Endothelial cell of hepatic sinusoid (primary cell): ENCODE measurements at regions not wholly inside any gene's neighbourhood (a gene's known extent, or its start where the extent isn't known, plus 50 kb on each side); places are given as distances from the start of the nearest gene placed in this dataset.

Experiments used
- in situ Hi-C: cut with HindIII; loops from 2 replicates; pipeline ENCODE4 v1.10.0; 2017; ENCODE audit warnings: low sequenced_read_pairs

DNA sequence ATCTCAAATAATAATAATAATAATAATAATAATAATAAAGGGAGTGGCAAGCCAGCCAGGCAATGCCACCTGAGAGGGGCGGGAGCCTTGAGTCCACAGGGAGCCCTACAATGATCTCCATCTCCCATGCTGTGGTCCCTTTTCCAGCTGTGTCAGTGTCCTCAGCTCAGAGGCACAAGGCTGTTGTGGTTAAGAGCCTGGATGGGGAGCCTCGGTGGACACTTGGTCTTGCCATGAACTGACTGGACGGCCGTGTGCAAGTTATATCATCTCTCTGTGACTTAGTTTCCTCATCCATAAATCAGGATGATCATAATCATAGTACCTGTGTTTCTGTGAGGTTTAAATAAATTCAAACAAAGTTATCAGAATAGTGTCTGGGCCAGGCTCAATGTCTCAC is 127.8 kb upstream of the TIAM1 start:
- in situ Hi-C loops = no loop called here

DNA sequence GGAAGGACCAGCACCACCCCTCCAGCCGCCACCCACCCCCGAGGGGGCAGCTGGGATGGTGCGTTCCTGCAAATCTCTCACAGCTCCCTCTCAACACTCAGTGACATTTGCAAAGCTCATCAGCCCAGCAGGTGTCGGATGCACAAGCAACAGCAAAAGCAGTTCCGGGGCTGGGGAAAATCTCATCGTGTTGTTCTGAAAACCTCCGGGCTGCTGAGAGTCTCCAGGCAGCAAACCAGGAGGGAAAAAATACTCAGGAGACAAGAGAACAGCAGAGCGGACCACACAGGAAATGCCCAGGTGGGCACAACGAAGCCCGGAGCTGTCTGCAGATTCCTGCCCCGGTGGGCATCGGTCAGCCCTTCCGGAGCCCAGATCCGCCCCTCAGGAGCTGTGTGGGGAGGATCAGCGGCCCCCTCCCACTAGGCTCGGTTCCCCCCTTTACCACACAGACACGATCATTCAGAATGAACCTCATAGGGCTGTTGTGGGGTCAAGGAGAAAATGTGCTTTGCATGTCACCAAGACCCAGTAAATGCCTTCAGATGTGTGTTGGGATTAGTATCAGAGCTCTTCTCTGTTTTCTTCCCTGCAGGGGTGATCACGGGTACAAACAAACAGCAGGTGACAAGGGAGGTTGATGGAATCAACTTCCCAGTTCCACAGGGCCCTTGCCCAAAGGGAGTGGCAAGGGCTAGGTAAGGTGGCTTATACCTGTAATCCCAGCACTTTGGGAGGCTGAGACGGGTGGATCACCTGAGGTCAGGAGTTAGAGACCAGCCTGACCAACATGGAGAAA is 127.0 kb upstream of the TIAM1 start:
- in situ Hi-C loops = no loop called here

DNA sequence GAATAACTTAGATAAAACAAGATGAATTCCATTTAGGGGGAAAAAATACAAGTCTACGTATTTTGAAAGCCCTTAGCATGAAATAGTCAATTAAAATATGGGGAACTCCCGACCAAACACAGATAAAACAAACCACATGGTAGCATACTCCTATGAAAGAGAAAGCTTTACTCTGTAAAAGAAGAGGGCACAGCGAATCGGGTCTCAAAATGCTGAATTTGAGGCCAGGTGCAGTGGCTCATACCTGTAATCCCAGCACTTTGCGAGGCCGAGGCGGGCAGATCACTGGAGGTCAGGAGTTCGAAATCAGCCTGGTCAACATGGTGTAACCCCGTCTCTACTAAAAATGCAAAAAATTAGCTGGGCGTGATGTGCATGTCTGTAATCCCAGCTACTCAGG is 116.9 kb upstream of the TIAM1 start:
- in situ Hi-C loops = no loop called here

DNA sequence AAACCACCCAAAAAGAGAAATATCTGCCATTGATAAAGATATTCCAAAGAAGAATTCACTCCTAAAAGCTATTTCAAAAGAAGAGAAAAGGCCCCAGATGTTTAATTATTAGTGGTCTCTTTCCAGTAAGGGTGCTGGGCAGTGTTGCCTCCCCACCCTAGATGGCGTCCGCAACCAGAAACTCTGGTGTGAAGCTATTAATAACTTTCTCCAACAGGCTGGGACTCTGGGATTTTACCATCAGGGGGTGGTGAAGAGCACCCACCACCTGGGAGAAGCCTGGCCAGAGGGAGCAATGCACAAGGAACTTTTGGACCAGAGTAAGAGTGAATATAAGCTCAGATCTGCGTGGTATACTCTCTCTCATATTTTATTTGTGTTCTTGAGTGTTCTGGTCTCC is 115.4 kb upstream of the TIAM1 start:
- in situ Hi-C loops = no loop called here

DNA sequence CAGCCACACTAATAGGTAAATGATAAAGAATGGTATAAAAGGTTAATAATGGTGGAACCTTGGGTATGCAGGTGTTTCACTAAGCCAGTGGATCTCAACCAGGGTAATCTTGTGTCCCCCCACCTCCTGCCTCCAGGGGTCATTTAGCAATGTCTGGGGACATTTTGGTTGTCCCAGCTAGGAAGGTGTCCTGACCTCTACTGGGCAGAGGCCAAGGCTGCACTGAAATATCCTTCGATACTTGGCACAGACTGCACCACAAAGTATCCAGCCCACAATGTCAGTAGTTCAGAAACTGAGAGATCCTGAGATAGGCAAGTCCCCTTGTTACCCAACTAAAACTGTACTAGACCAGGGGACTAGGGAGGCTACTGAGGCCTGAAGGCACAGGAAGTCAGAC is 113.6 kb upstream of the TIAM1 start:
- in situ Hi-C loops = no loop called here

DNA sequence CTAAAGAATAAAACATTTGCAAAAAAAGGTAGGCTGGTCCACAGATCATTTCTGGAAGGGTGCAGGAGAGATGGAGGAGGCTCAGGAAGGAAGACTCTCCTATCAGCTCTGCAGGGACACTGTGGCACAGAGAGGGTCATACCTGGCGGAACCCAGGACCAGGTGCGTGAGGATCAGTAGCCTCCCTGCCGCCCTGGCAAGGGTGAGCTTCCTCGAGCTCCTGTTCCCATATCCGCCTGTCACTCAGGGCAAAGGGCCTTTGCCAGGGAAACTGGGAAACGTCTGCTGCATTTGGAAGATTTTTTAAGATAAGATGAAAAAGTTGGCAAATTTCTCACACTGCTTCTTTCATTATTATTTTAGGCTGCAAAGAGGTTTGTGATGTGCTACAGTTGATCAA is 112.1 kb upstream of the TIAM1 start:
- in situ Hi-C loops = no loop called here

DNA sequence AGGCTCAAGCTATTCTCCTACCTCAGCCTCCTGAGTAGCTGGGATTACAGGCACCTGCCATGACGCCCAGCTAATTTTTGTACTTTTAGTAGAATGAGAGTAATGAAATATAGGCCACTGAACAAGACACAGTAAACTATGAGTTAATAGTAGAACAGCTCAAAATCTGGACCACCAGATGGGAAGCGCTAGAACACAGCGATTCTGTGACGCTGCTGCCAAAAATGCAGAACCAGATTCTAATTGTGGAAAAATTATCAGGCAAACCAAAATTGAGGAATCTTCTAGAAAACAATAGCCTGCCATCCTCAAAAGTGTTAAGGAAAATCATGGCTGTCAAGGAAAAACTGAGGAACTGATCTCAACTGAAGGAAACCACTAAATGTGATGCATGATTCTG is 111.4 kb upstream of the TIAM1 start:
- in situ Hi-C loops = no loop called here

DNA sequence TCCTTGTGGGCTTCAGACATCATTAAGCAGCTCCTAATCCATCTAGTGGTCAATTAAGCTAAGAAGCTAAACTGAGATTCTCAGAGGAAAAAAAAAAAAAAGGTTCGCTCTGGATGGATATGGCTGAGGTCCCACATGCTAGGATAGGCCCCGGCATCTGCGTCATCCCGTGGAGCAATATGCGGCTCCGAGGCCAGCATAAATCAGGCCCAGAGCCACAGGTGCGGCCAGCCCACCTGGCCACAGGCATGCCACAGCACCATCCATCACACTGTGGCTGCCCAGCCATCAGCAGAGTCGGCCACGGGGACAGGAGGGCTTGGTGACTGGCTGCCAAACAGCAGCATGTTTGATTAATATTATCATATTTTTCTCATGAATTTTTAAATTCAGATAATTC is 106.9 kb upstream of the TIAM1 start:
- in situ Hi-C loops = no loop called here

DNA sequence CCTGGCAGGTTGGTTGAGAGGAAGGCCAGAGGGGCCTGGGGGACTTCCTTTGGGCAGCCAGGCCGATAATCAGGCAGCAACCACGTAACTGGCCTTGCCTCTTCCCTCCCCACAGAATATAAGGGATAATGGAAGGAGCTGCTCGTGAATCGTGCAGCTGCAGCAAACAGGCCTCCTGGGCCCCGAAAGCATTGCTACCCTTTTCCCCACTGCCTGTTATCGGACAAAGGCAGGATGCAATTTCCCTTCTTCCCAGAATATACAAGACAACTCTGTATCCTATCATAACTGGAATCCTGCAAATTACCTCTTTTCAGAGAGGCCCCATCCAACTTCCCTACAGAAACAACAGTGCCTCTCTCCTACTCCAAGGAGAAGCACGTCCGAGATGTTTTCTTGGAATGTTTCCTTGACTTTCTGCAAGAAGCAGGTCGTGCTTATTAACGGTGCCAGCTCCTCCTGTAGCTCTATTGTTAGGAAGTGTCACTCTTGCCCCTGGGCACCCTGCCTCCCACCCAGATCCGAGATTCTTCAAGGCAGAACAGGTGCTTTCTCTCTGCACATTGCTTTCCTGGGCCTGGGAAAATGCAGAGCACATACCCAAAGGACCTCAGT is 106.0 kb upstream of the TIAM1 start:
- in situ Hi-C loops = no loop called here

DNA sequence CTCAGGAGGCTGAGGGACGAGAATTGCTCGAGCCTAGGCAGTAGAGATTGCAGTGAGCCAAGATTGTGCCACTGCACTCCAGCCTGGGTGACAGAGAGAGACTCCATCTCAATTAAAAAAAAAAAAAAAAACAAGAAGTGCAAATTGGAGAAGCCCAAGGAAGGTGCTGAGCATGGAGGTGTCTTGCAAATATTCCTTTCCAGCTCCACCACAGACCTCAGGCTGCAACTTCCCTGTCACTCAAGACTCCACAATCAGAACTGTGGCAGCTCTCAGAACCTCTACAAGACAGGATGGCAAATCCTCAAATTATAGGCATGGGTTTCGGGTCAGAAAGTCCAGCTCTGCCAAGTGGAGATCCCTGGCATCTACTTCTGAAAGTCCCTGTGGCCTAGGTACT is 104.4 kb upstream of the TIAM1 start:
- in situ Hi-C loops = no loop called here

DNA sequence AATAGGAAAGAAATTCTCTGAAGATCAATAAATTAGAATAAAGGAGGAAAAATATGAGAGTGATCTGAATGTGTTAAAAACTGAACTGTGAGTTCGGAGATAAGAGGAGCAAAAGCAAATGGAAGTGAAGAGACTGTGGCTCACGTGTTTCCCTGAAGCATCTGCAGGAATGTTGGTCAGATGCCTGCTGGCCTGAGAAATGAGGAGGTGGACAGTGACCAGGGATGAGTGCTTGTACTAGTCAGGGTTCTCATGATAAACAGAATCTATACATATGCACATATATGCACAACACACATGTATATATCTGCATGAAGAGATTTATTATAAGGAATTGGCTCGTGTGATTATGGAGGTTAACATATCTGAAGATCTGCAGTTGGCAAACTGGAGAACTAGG is 103.4 kb upstream of the TIAM1 start:
- in situ Hi-C loops = no loop called here

DNA sequence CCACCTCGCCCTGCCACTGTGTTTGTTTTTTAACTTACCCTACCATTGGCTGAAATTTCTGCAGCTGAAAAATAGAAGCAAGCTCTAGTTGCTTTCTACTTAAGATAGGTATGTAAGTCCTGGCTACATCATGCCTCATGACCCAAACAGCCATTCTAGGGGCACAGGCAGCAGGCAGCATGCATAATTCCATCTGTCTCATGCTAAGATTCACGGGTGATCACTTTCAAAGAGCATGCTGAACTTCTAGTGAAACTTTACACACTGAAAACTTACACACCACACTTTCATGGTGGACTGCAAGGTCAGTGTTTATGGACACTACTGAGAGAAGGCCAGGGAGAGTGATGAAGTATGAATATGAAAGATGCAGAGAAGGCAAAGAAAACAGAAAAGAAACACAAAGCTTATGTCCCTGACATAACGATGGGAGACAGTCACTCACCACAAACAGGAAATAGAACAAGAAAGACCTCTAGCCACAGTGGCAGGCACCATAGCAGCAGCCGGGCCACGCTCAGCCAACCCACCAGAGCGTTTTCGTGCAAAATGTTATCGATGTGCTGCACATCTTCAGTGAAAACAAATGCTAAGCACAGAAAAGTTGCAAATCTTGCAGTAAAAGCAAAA is 102.3 kb upstream of the TIAM1 start:
- in situ Hi-C loops = no loop called here

DNA sequence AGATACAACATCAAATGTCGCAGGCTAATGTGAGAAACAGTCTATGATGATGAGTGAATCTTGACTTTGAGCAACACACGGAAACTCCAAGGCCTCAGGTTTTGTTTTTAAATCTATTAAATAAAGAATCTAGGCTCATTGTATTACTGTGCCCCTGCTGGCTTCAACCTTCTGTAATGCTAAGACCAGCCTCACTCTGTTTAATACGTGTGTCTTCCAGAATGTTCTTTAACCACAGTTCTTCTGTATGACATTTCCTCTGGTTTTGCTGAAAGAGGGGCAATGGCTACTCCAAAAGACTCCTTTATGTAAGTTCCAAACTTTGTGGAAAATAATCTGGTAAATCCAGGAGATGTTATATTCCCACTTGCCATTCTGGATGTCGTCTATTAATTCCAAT is 101.1 kb upstream of the TIAM1 start:
- in situ Hi-C loops = no loop called here

DNA sequence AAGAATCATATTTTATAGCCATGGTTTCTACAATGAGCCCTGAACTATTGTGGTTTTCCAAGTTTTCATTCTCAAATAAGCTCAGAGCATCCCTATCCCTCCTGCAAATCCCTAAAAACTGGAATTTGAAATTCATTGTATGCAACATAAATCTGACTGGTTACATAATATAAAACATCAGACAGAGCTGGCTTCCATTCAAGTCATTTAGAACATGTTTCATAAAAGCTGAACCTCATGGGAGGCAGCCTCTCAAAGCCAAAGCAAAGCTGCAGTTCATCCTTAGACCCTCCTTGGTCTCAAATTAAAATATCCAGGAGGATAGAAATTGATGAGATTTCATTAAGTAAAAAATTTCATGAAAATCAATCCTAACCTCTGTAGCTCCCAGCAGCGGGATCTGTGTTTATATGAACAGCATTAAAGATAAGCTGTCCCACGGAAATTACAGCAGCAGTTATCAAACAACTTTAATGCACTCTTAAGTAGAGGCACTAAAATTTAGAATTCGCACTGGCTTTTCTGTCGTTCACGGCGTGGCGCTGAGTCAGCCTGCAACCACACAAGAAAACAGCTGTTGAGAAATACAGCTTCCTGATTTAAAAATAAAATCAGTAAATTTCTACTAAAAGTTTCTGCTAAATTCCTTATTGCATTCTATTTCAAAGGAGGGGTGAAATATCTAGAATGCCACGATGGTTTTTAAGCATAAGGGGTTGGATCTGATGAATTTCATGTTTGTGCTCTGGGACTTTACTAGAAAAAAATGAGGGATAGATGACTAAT is 99.9 kb upstream of the TIAM1 start:
- in situ Hi-C loops = no loop called here

DNA sequence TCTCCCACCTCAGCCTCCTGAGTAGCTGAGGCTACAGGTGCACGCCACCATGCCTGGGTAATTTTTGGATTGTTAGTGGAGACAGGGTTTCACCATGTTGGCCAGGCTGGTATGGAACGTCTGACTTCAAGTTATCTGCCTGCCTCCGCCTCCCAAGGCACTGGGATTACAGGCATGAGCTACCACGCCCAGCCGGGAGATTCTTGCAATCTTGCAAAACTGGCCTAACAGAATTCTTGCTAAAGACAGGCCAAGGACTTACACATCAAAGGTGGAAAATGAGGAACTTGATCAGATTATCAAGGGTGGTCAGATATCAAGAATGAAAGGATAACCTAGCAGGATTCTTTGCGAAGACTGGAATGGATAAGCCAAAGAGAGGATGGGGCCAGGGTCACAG is 98.3 kb upstream of the TIAM1 start:
- in situ Hi-C loops = no loop called here

DNA sequence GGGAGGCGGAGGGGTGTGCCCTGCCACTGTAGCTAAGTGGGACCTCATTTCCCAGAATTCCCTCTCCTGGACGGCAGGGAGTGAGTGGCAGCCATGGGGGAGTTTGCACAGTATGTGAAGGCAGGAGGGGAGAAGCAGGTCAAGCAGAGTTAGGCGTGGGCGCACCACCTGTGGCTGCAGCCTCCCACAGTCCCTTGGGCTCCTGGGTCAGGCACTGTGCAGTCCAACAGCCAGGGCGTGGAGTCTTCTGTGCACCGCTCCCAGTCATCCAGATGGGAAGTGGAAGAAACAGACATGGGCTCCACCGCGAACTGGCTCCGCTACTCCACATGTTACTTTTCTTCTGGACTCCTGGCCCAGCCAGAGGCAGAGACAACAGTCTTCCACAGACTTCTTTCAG is 85.4 kb upstream of the TIAM1 start:
- in situ Hi-C loops = no loop called here

DNA sequence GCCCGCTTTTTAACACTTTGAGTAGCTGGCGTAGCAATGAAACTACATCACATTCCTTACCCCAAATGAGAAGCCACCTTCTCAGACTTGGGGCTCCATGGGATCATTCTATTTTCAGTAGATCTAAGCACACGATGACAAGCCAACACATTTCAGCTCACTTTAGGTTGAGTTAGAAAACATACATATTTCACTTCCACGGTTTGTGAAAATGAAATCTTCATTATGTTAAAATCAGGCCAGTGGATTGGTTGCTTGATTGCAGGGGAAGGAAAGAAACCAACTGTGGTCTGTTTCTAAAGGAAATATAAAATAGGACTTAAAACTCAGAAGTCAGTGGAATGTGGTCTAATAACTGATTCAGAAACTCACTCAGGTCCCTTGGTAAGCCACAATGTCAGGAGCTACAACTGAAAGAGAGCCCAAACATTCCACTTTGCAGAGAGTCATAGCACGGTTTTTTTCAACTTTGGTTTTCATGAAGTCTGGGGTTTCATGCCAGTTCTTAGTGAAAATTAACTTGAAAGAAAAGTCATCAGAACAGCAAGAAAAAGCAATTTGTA is 82.3 kb upstream of the TIAM1 start:
- in situ Hi-C loops = no loop called here

DNA sequence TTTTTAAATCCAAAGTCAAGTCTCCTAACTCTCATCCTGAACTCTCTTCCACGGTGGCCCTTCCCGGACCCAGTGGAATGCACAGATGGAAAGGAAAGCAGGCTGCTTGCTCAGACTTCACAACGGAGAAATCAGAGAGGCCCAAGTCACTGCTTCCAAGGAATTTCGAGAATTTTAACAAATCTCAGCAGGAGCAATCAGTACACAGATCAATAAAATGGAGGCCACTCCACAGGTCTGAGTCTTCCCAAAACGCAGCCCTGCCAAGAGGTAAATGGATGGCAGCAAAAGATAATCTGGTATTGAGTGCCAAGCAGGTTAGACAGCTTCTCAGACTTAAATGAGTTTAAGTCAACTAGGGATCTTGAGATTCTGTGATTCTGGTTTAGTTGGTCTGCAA is 81.1 kb upstream of the TIAM1 start:
- in situ Hi-C loops = no loop called here

DNA sequence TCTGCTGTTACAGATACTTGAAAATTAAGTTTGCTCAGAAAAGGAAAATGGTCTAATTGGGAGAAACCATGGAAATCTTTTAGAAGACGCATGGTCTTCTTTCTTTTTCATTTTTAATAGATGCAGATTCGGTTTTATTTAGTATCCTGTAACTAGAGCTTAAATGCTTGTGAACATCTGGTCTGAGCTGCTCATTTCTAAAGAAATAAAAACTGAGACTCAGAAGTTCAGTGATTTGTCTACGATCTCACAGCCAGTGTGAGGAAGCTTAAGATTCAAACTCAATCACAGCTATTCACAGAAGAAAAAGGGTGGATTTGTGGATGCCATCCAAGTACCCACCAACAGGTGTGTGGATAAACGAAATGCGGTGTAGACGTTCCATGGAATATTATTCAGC is 80.0 kb upstream of the TIAM1 start:
- in situ Hi-C loops = loop anchor here (5.0 kb wide), 1 partner anchor 63 kb away; no protein-coding TSS in a partner anchor

DNA sequence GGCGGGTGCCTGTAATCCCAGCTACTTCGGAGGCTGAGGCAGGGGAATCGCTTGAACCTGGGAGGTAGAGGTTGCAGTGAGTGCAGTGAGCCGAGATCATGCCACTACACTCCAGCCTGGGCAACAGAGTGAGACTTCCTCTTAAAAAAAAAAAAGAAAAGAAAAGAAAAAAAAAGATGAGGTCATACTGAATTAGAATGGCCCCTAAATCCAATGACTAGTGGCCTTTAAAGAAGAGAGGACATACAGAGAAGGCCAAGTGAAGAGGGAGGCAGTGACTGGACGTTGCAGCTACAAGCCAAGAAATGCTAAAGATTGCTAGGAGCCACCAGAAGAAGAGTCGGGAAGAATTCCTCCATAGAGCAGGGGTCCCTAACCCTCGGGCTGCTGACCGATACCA is 76.9 kb upstream of the TIAM1 start:
- in situ Hi-C loops = loop anchor here (5.0 kb wide), 1 partner anchor 66 kb away; no protein-coding TSS in a partner anchor

DNA sequence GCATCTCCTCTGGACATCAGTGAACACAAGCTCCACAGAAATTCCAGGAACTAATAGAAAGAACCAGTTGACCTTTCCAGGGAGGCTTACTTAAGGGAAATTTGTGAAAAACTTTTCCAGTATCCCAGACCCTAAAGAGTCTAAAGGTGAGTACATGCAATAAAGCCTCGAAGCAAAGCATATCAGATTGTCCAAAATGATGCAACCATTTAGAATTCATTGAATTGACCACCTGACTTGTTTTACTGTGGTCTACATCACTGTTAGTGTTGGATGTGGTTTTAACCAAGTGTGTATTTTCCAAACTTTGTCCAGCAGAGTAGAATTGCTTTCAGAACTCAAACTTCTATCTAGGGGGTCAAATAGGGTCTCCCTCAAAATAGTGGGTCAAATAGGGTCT is 76.3 kb upstream of the TIAM1 start:
- in situ Hi-C loops = loop anchor here (5.0 kb wide), 1 partner anchor 67 kb away; no protein-coding TSS in a partner anchor
